ENCODE measurements at regions not wholly inside any gene's neighbourhood (a gene's known extent, or its start where the extent isn't known, plus 50 kb on each side); places are given as distances from the start of the nearest gene placed in this dataset.
"Not testable (repeated sequence)": the region's sequence is repeated elsewhere in the genome, so short reads cannot be mapped to it uniquely, and the experiment has no call there.

GRCh38 chr13:81078048-81078447 lies 737.1 kb upstream of the SPRY2 start:
- Histone ChIP-seq H3K27me3 (replicated peaks; ENCODE audit: insufficient read depth) (no peaks in the 10 kb centered on the region), H3K36me3 (no peaks in the 10 kb centered on the region), H3K4me1 (replicated peaks) (no peaks in the 10 kb centered on the region), H3K27ac (no peak overlapping the region), H3K4me3 (no peak overlapping the region), H3K9me3 (no peaks in the 10 kb centered on the region)
- intact Hi-C loops (cut with DNase I), result no loop called here
- TF ChIP-seq POLR2A (IDR thresholded peaks at IDR 0.05), result no peak
- TF ChIP-seq, protein P1, sequence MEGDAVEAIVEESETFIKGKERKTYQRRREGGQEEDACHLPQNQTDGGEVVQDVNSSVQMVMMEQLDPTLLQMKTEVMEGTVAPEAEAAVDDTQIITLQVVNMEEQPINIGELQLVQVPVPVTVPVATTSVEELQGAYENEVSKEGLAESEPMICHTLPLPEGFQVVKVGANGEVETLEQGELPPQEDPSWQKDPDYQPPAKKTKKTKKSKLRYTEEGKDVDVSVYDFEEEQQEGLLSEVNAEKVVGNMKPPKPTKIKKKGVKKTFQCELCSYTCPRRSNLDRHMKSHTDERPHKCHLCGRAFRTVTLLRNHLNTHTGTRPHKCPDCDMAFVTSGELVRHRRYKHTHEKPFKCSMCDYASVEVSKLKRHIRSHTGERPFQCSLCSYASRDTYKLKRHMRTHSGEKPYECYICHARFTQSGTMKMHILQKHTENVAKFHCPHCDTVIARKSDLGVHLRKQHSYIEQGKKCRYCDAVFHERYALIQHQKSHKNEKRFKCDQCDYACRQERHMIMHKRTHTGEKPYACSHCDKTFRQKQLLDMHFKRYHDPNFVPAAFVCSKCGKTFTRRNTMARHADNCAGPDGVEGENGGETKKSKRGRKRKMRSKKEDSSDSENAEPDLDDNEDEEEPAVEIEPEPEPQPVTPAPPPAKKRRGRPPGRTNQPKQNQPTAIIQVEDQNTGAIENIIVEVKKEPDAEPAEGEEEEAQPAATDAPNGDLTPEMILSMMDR (IDR thresholded peaks at IDR 0.05), result no peak
- no peak for TF ChIP-seq POLR2AphosphoS5 (IDR thresholded peaks at IDR 0.05)
- DNase-seq (ENCODE audit: low spot score), result no peak

- intact Hi-C loops (cut with DNase I); H3K27ac ChIP-seq; H3K9me3 ChIP-seq; DNase-seq (ENCODE audit: low spot score); H3K4me1 ChIP-seq (replicated peaks); H3K27me3 ChIP-seq (replicated peaks; ENCODE audit: insufficient read depth); H3K36me3 ChIP-seq; H3K4me3 ChIP-seq: not testable (repeated sequence)
- WGBS, result 91% methylated on average over 18 of the region's 18 CpGs
Observed at GRCh38 chr13:81069822-81070221, 728.9 kb upstream of the SPRY2 start.

DNA sequence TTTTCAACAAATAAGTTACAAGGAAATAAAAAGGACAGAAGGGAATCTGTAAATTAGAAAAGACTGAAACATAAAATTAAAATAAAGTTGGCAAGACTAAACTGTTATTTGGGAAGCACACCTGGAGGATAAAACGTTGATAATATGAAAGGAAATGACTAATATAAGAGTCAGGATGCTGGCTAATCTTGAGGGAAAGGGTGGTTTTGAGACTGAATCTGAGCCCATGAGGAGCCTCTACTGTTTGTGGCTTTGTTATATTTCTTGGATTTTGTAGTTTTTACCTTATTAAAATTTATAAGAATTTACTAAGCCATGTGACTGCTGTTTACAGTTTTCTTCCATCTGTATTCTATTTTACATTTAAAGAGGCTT lies 718.0 kb upstream of the SPRY2 start:
- TF ChIP-seq, protein P1 (IDR thresholded peaks at IDR 0.05), result no peak
- TF ChIP-seq POLR2A (IDR thresholded peaks at IDR 0.05) (no peak), POLR2AphosphoS5 (IDR thresholded peaks at IDR 0.05) (no peak)
- Histone ChIP-seq H3K9me3 (no peaks in the 10 kb centered on the region), H3K27ac (no peak overlapping the region), H3K4me1 (replicated peaks) (no peaks in the 10 kb centered on the region), H3K4me3 (no peak overlapping the region), H3K36me3 (no peaks in the 10 kb centered on the region), H3K27me3 (replicated peaks; ENCODE audit: insufficient read depth) (no peaks in the 10 kb centered on the region)
- DNase-seq (ENCODE audit: low spot score), result no peak
- 16% methylated on average over 1 of the region's 1 CpG for WGBS
- intact Hi-C loops (cut with DNase I), result no loop called here

DNA sequence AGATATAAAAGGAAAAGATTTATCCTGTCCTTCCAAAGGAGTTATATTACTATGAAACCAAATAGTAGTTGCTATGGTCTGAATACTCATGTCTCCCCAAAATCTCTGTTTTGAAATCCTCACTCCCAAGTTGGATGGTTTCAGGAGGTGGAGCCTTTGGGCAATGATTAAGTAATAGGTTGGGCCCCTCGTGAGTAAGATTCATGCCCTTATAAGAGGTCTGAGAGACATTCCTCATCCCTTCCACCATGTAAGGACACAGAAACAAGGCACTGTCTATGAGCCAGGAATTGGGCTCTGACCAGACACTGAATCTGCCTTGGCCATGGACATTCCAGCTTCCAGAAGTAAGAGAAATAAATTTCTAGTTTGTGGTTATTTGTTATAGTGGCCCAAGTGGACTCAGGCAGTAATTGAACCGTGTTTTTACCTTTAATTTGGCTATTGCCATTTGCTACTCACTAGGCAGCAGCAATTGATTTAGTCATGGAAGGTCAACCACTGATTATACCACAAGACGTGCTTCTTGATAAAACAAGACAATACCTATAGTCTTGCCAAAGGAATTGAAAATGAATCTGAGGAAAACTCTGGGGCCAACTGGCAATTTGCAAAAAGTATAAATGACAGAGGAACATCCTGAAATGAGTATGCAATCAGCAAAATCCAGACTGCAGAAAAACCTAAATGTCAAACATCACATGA lies 717.4 kb upstream of the SPRY2 start:
- H3K4me3 ChIP-seq, result no peak overlapping the region
- DNase-seq (ENCODE audit: low spot score), result no peak
- TF ChIP-seq, protein P1 (IDR thresholded peaks at IDR 0.05), result no peak
- 56% methylated on average over 3 of the region's 3 CpGs for WGBS
- no peaks in the 10 kb centered on the region for H3K36me3 ChIP-seq
- H3K9me3 ChIP-seq, result no peaks in the 10 kb centered on the region
- no peaks in the 10 kb centered on the region for H3K27me3 ChIP-seq (replicated peaks; ENCODE audit: insufficient read depth)
- intact Hi-C loops (cut with DNase I), result no loop called here
- no peaks in the 10 kb centered on the region for H3K4me1 ChIP-seq (replicated peaks)
- H3K27ac ChIP-seq, result no peak overlapping the region

DNA sequence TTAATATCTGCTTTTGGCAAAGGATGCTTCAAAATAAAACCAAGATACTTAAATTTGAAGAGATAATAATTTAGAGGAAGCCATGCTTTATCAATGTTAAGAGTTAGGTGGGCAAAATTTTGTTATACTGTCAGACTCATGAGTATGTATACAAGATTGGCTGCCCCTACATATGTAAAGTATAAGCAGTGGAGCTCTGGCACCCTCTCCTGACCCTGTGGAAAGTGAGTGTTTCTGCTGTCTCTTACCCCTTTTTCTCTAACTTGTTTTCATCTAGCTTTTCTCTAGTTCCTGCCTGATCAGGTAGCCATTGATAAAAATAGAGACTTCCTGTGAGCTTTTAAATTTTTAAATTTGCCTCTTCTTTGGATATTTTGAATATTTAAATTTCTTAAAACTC lies 710.9 kb upstream of the SPRY2 start:
- Histone ChIP-seq H3K27me3 (replicated peaks; ENCODE audit: insufficient read depth) (no peaks in the 10 kb centered on the region), H3K9me3 (no peaks in the 10 kb centered on the region), H3K4me1 (replicated peaks) (no peaks in the 10 kb centered on the region), H3K36me3 (no peaks in the 10 kb centered on the region), H3K27ac (no peak overlapping the region), H3K4me3 (no peak overlapping the region)
- intact Hi-C loops (cut with DNase I), result no loop called here
- TF ChIP-seq, protein P1 (IDR thresholded peaks at IDR 0.05), result no peak
- TF ChIP-seq POLR2AphosphoS5 (IDR thresholded peaks at IDR 0.05) (no peak), POLR2A (IDR thresholded peaks at IDR 0.05) (no peak)
- no peak for DNase-seq (ENCODE audit: low spot score)
